ENCODE measurements at regions not wholly inside any gene's neighbourhood (a gene's known extent, or its start where the extent isn't known, plus 50 kb on each side); places are given as distances from the start of the nearest gene placed in this dataset.

GRCh38 chr10:10208196-10208595, 809.5 kb upstream of the CELF2 start:
- no peak for FAIRE-seq
- H3K4me2 ChIP-seq = no peak overlapping the region
- no peak overlapping the region for H3K4me3 ChIP-seq
- peaks cover 10% of the 10 kb centered on the region; the same call in 2 of the 3 replicates for H3K9me3 ChIP-seq
- no peak overlapping the region for H3K27ac ChIP-seq
- TF ChIP-seq FOXS1 (CRISPR knock-in tag; IDR thresholded peaks at IDR 0.05) = no peak
- TF ChIP-seq HES2 (IDR thresholded peaks at IDR 0.05) = no peak
- TF ChIP-seq JUN (IDR thresholded peaks at IDR 0.05) = no peak
- no peak for TF ChIP-seq RCOR1 (IDR thresholded peaks at IDR 0.05; ENCODE audit: low read depth, low read length)
- TF ChIP-seq SREBF2 (IDR thresholded peaks at IDR 0.05) = no peak
- TF ChIP-seq, protein P1, sequence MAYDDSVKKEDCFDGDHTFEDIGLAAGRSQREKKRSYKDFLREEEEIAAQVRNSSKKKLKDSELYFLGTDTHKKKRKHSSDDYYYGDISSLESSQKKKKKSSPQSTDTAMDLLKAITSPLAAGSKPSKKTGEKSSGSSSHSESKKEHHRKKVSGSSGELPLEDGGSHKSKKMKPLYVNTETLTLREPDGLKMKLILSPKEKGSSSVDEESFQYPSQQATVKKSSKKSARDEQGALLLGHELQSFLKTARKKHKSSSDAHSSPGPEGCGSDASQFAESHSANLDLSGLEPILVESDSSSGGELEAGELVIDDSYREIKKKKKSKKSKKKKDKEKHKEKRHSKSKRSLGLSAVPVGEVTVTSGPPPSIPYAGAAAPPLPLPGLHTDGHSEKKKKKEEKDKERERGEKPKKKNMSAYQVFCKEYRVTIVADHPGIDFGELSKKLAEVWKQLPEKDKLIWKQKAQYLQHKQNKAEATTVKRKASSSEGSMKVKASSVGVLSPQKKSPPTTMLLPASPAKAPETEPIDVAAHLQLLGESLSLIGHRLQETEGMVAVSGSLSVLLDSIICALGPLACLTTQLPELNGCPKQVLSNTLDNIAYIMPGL (CRISPR knock-in tag; IDR thresholded peaks at IDR 0.05; ENCODE audit: borderline replicate concordance) = no peak
- ATAC-seq = no peak
- ChIA-PET POLR2A (no interaction called here), CTCF (no interaction called here)
- H3K4me1 ChIP-seq = no peaks in the 10 kb centered on the region
- no peak for DNase-seq (ENCODE audit: low read depth in 1 of 2, low spot score in 1 of 2)
- 1% methylated on average over 4 of the region's 4 CpGs for WGBS (ENCODE audit: missing lambda C conversion rate)

DNA sequence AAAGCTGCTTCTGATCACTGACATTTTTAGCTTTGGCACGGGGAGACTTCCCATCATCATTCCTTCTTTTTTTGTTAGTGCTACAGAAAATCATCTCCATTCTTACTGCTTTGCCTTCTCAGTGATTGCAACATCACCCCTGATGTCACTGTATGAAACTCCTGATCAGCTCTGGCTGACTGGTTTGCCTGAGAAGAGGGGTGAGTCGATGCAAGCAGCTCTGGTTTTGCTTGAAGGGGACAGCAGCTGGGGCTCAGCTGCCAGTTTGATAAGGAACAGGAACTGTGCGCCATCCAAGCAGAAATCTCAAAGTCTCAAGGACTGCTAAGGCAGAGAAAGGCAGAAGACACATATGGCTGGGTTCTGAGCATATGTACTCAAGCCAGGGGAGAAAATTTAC, 808.5 kb upstream of the CELF2 start:
- no peak overlapping the region for H3K4me2 ChIP-seq
- H3K4me1 ChIP-seq = no peaks in the 10 kb centered on the region
- ATAC-seq (no peak), FAIRE-seq (no peak), DNase-seq (ENCODE audit: low read depth in 1 of 2, low spot score in 1 of 2) (no peak)
- H3K27ac ChIP-seq = no peak overlapping the region
- 0% methylated on average over 3 of the region's 3 CpGs for WGBS (ENCODE audit: missing lambda C conversion rate)
- TF ChIP-seq, protein P2, sequence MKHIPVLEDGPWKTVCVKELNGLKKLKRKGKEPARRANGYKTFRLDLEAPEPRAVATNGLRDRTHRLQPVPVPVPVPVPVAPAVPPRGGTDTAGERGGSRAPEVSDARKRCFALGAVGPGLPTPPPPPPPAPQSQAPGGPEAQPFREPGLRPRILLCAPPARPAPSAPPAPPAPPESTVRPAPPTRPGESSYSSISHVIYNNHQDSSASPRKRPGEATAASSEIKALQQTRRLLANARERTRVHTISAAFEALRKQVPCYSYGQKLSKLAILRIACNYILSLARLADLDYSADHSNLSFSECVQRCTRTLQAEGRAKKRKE (CRISPR knock-in tag; IDR thresholded peaks at IDR 0.05; ENCODE audit: low read depth) = no peak
- 0 out of 4 replicates have a peak, but pooled peaks of 1 of the 2 experiments have one; percentile 23 for TF ChIP-seq CEBPB (IDR thresholded peaks at IDR 0.05)
- peaks cover 10% of the 10 kb centered on the region; the same call in 2 of the 3 replicates for H3K9me3 ChIP-seq
- ChIA-PET CTCF (no interaction called here), POLR2A (no interaction called here)
- H3K4me3 ChIP-seq = no peak overlapping the region

GRCh38 chr10:10211409-10211808, 806.3 kb upstream of the CELF2 start:
- POLR2A ChIA-PET = no interaction called here
- DNase-seq (ENCODE audit: low read depth in 1 of 2, low spot score in 1 of 2) = no peak

More at GRCh38 chr10:10211409-10211808, 806.3 kb upstream of the CELF2 start:
- TF ChIP-seq NFE2L2 (conservative IDR thresholded peaks at IDR 0.05; ENCODE audit: low read length) (no peak), MAX (IDR thresholded peaks at IDR 0.05) (no peak), SREBF2 (IDR thresholded peaks at IDR 0.05) (no peak), CEBPB (IDR thresholded peaks at IDR 0.05) (no peak), HES2 (IDR thresholded peaks at IDR 0.05) (no peak), FOSB (CRISPR knock-in tag; IDR thresholded peaks at IDR 0.05) (no peak), POLR2AphosphoS2 (conservative IDR thresholded peaks at IDR 0.05; ENCODE audit: low read length) (no peak), EHMT2 (IDR thresholded peaks at IDR 0.05; ENCODE audit: low read depth) (no peak), POLR2A (IDR thresholded peaks at IDR 0.05; ENCODE audit: low read length) (no peak), RAD21 (conservative IDR thresholded peaks at IDR 0.05 in 1 of 2, IDR thresholded peaks at IDR 0.05 in 1 of 2) (no peak), JUNB (IDR thresholded peaks at IDR 0.05) (no peak), BHLHE40 (IDR thresholded peaks at IDR 0.05; ENCODE audit: low read depth, low read length) (no peak), GATA3 (IDR thresholded peaks at IDR 0.05; ENCODE audit: borderline replicate concordance) (no peak)
- TF ChIP-seq, protein P3, sequence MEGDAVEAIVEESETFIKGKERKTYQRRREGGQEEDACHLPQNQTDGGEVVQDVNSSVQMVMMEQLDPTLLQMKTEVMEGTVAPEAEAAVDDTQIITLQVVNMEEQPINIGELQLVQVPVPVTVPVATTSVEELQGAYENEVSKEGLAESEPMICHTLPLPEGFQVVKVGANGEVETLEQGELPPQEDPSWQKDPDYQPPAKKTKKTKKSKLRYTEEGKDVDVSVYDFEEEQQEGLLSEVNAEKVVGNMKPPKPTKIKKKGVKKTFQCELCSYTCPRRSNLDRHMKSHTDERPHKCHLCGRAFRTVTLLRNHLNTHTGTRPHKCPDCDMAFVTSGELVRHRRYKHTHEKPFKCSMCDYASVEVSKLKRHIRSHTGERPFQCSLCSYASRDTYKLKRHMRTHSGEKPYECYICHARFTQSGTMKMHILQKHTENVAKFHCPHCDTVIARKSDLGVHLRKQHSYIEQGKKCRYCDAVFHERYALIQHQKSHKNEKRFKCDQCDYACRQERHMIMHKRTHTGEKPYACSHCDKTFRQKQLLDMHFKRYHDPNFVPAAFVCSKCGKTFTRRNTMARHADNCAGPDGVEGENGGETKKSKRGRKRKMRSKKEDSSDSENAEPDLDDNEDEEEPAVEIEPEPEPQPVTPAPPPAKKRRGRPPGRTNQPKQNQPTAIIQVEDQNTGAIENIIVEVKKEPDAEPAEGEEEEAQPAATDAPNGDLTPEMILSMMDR (IDR thresholded peaks at IDR 0.05) = no peak
- H3K27ac ChIP-seq = no peak overlapping the region
- H3K4me2 ChIP-seq = no peak overlapping the region
- CTCF ChIA-PET = no interaction called here
- H3K4me1 ChIP-seq = no peaks in the 10 kb centered on the region
- ATAC-seq (no peak), FAIRE-seq (no peak)
- H3K9me3 ChIP-seq = 0 out of 3 replicates have a peak, but pooled peaks cover 3% of the 10 kb centered on the region
- no peak overlapping the region for H3K4me3 ChIP-seq
